Endothelial cell of umbilical vein (primary cell): ENCODE measurements at regions not wholly inside any gene's neighbourhood (a gene's known extent, or its start where the extent isn't known, plus 50 kb on each side); places are given as distances from the start of the nearest gene placed in this dataset.

ENCODE experiments used
- BruUV-seq: library from RNA; stranded (reverse); fragments of 400-500 nt; replicated peaks from 2 replicates; lab custom pipeline; 2021; lab: Mats Ljungman, UMichigan
- CTCF ChIA-PET: fragments of 300-600, 350-600 bp; sonication (Branson Sonifier 250); formaldehyde crosslinking; loops from one replicate; lab custom pipeline; 2021; ENCODE audit warnings: antibody characterized with exemption, inconsistent platforms; lab: Charles Lee
- POLR2A ChIA-PET: fragments of 300-600, 350-600 bp; sonication (Branson Sonifier 250); formaldehyde crosslinking; loops from one replicate; lab custom pipeline; 2021; ENCODE audit warnings: antibody characterized with exemption, inconsistent platforms; lab: Charles Lee
- DNase-seq: peaks from one replicate; pipeline ENCODE4 v3.0.0-alpha.2; 2011; ENCODE audit warnings: low read depth, low spot score
- FAIRE-seq: peaks from 2 replicates; lab custom pipeline; 2011; peaks lifted over from hg19 to GRCh38; lab: Jason Lieb, UNC
- H2AFZ ChIP-seq: 2 replicates; pipeline ENCODE4 v1.6.0; 2012; ENCODE audit warnings: low read depth, low read length, control low read depth, inconsistent platforms
- H3K27ac ChIP-seq: 2 replicates; pipeline ENCODE4 v1.5.1; 2011; ENCODE audit warnings: low read depth, mild to moderate bottlenecking, control low read depth, low read length, moderate library complexity; ENCODE audit not compliant: insufficient read depth
- H3K27me3 ChIP-seq, 2 experiments: 2 replicates each; pipeline versions ENCODE4 v1.6.0 to v1.6.1; 2011; ENCODE audit warnings: low read length in 2 of 2, mixed read lengths in 1 of 2; ENCODE audit not compliant: control insufficient read depth in 2 of 2, insufficient read depth in 2 of 2
- H3K36me3 ChIP-seq, 2 experiments: 2 replicates in 1 of 2; 3 replicates in 1 of 2; pipeline ENCODE4 v1.5.1; 2011; ENCODE audit warnings: low read length in 2 of 2, mild to moderate bottlenecking in 1 of 2, moderate library complexity in 1 of 2; ENCODE audit not compliant: control insufficient read depth in 2 of 2, insufficient read depth in 2 of 2; ENCODE audit errors: extremely low read depth in 1 of 2
- H3K4me1 ChIP-seq: 3 replicates; pipeline ENCODE4 v1.5.1; 2011; ENCODE audit warnings: mild to moderate bottlenecking, low read length; ENCODE audit not compliant: control insufficient read depth, insufficient read depth; ENCODE audit errors: extremely low read depth
- H3K4me2 ChIP-seq: 2 replicates; pipeline ENCODE4 v1.6.1; 2011; ENCODE audit warnings: low read length, control low read depth, mixed read lengths; ENCODE audit not compliant: insufficient read depth
- H3K4me3 ChIP-seq, 3 experiments: fragments of 200-600 bp in 1 of 3; sonication (generic), shearing (Covaris generic) in 1 of 3; replicated peaks in 1 of 3; 2 replicates each; pipeline ENCODE4 v1.5.1; 2011 to 2016; ENCODE audit warnings: control low read depth in 3 of 3, low read length in 3 of 3, mild to moderate bottlenecking in 2 of 3, inconsistent platforms in 1 of 3, low read depth in 1 of 3, moderate library complexity in 1 of 3; ENCODE audit not compliant: insufficient read depth in 1 of 3
- H3K79me2 ChIP-seq: 2 replicates; pipeline ENCODE4 v1.6.0; 2012; ENCODE audit warnings: low read length, inconsistent platforms; ENCODE audit not compliant: control insufficient read depth, insufficient read depth
- H3K9ac ChIP-seq: replicated peaks from 2 replicates; pipeline ENCODE3; 2011; ENCODE audit warnings: low read length, control low read depth; ENCODE audit not compliant: insufficient read depth; ENCODE audit errors: extremely low read depth
- H3K9me1 ChIP-seq: replicated peaks from 3 replicates; pipeline ENCODE4 v1.6.0; 2011; ENCODE audit warnings: mild to moderate bottlenecking, low read length; ENCODE audit not compliant: control insufficient read depth, insufficient read depth; ENCODE audit errors: extremely low read depth
- H3K9me3 ChIP-seq: replicated peaks from 2 replicates; pipeline ENCODE4 v1.5.1; 2012; ENCODE audit warnings: low read length, inconsistent platforms; ENCODE audit not compliant: control insufficient read depth, insufficient read depth
- H4K20me1 ChIP-seq: replicated peaks from 2 replicates; pipeline ENCODE3; 2011; ENCODE audit warnings: mild to moderate bottlenecking, low read length; ENCODE audit not compliant: control insufficient read depth, insufficient read depth; ENCODE audit errors: extremely low read depth
- EZH2 ChIP-seq: IDR thresholded peaks from 2 replicates; pipeline ENCODE4 v1.6.1; 2012; ENCODE audit warnings: borderline replicate concordance, low read depth, mild to moderate bottlenecking, moderate library complexity, low read length, inconsistent platforms; ENCODE audit not compliant: severe bottlenecking
- FOS ChIP-seq: IDR thresholded peaks from 2 replicates; pipeline ENCODE4 v1.6.1; 2011; ENCODE audit warnings: mild to moderate bottlenecking, low read length, moderate library complexity, borderline replicate concordance; ENCODE audit not compliant: insufficient read depth
- GATA2 ChIP-seq: IDR thresholded peaks from 2 replicates; pipeline ENCODE4 v1.7.0; 2011; ENCODE audit warnings: low read depth, mild to moderate bottlenecking, moderate library complexity, mixed read lengths, low read length; ENCODE audit not compliant: insufficient read length, insufficient read depth
- JUN ChIP-seq: IDR thresholded peaks from 2 replicates; pipeline ENCODE4 v1.6.1; 2011; ENCODE audit warnings: borderline replicate concordance, low read depth; ENCODE audit not compliant: insufficient read length, insufficient read depth
- MYC ChIP-seq: IDR thresholded peaks from one replicate; pipeline ENCODE4 v1.6.1; 2011; ENCODE audit warnings: mild to moderate bottlenecking, low read depth, low read length
- POLR2A ChIP-seq: IDR thresholded peaks from 2 replicates; pipeline ENCODE4 v1.6.1; 2012; ENCODE audit warnings: low read depth, mild to moderate bottlenecking, control low read depth, low read length
- POLR2AphosphoS5 ChIP-seq: IDR thresholded peaks from 2 replicates; pipeline ENCODE4 v1.6.1; 2012; ENCODE audit warnings: low read depth, mild to moderate bottlenecking, control low read depth, low read length, moderate library complexity; ENCODE audit not compliant: insufficient read depth
- dilution Hi-C: fragments of 300-500 bp; cut with MboI; formaldehyde crosslinking; loops from one replicate; pipeline ENCODE4 v1.15.0; 2019; ENCODE audit warnings: low sequenced_read_pairs; ENCODE audit not compliant: extremely low pct_ligation_motif_present
- intact Hi-C: fragments of 100-400 bp; cut with micrococcal nuclease; formaldehyde crosslinking; loops from one replicate; pipeline ENCODE4 v1.10.0; 2022
- TF ChIP-seq, protein P1 (sequence below), 2 donors: IDR thresholded peaks; 1 replicate in 1 of 2; 2 replicates in 1 of 2; pipeline ENCODE4 v1.5.1; 2011; ENCODE audit warnings: low read length in 2 of 2, mild to moderate bottlenecking in 2 of 2, moderate library complexity in 2 of 2, control low read depth in 1 of 2, inconsistent platforms in 1 of 2, low read depth in 1 of 2; ENCODE audit not compliant: insufficient read depth in 1 of 2; ENCODE audit errors: extremely low read depth in 1 of 2
- TF ChIP-seq, protein P2 (sequence below): IDR thresholded peaks from 2 replicates; pipeline ENCODE4 v1.6.1; 2011; ENCODE audit not compliant: insufficient read depth, insufficient read length

DNA sequence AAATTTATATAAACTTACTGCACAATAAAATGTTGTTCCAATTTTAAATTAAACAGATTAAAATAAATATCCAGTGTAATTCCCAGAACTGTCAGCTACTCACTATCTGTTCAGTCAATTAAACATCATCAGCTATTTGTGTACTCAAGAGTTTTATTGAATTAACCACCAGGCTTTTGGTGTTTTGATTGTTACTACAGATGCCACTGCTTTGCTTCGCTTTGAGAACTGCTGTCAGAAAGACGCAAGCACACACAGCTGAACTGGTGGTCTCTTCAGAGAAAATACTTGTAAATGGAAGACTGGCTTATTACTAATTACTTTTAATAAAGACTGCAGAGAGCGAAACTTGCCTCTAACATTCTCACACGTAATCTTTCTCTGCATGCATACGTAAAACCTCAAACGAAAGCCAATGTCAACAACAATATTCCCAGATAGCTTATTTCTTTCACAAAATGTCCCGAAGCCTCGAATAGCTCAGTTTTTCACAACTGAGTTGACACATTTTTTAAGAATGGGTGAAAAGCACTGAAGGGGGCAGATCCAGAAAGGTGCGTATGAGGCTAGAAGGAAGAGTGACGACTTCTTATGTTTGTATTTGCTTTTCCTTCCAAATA, 259.6 kb upstream of the RPS23 start:
- Histone ChIP-seq H3K9me3 (no peaks in the 10 kb centered on the region), H3K27ac (no peak overlapping the region), H2AFZ (no peak overlapping the region), H3K79me2 (no peaks in the 10 kb centered on the region), H3K27me3 (peaks cover 0 to 3% of the 10 kb centered on the region in 2 experiments), H3K9me1 (no peaks in the 10 kb centered on the region), H3K4me3 (no peak overlapping the region), H3K4me1 (no peaks in the 10 kb centered on the region), H4K20me1 (no peaks in the 10 kb centered on the region), H3K36me3 (no peaks in the 10 kb centered on the region), H3K9ac (no peak overlapping the region), H3K4me2 (no peak overlapping the region)
- POLR2A ChIA-PET: no interaction called here
- intact Hi-C loops (no loop called here), dilution Hi-C loops (no loop called here)
- BruUV-seq: no TSS peak
- DNase-seq (no peak), FAIRE-seq (no peak)
- TF ChIP-seq, protein P1, sequence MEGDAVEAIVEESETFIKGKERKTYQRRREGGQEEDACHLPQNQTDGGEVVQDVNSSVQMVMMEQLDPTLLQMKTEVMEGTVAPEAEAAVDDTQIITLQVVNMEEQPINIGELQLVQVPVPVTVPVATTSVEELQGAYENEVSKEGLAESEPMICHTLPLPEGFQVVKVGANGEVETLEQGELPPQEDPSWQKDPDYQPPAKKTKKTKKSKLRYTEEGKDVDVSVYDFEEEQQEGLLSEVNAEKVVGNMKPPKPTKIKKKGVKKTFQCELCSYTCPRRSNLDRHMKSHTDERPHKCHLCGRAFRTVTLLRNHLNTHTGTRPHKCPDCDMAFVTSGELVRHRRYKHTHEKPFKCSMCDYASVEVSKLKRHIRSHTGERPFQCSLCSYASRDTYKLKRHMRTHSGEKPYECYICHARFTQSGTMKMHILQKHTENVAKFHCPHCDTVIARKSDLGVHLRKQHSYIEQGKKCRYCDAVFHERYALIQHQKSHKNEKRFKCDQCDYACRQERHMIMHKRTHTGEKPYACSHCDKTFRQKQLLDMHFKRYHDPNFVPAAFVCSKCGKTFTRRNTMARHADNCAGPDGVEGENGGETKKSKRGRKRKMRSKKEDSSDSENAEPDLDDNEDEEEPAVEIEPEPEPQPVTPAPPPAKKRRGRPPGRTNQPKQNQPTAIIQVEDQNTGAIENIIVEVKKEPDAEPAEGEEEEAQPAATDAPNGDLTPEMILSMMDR (IDR thresholded peaks at IDR 0.05; ENCODE audit: extremely low read depth in 1 of 2, insufficient read depth in 1 of 2, low read depth in 1 of 2, low read length in 2 of 2): no peak
- no peak for TF ChIP-seq FOS
- TF ChIP-seq POLR2AphosphoS5: no peak
- no peak for TF ChIP-seq GATA2
- TF ChIP-seq, protein P2, sequence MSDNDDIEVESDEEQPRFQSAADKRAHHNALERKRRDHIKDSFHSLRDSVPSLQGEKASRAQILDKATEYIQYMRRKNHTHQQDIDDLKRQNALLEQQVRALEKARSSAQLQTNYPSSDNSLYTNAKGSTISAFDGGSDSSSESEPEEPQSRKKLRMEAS: no peak
- no peak for TF ChIP-seq POLR2A
- no peak for TF ChIP-seq MYC
- TF ChIP-seq EZH2: no peak
- no peak for TF ChIP-seq JUN
- CTCF ChIA-PET: interaction anchor here (1.1 to 1.6 kb wide), 2 partner anchors 30 to 43 kb away, joined by 3 read pairs; no protein-coding TSS in a partner anchor
